SKM-1 (cell line): ENCODE measurements at regions not wholly inside any gene's neighbourhood (a gene's known extent, or its start where the extent isn't known, plus 50 kb on each side); places are given as distances from the start of the nearest gene placed in this dataset.

Source experiments
- DNase-seq: peaks from one replicate; lab custom pipeline; 2025; ENCODE audit not compliant: unreplicated experiment; lab: John Stamatoyannopoulos, UW

DNA sequence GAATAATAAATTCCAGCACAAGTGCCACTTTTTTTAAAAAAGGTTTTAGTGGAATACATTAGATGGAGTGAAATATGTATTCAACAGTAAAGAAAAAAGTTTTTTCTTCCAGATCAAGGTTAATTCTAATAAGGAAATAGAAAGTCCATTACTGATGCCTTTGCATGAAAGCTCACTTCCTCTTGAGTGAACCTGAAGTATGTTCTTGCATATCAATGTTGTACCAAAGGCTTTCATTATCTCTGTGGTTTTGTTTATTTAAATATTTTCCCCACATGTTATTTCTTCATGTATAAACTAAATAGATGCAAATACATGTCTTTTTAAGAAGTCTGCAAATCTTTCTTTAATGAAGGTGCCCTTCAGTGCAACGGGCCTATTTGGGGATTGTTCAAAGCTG, 307.9 kb downstream of the C4orf33 start:
- no peak for DNase-seq

GRCh38 chr4:129410115-129410514, 314.2 kb downstream of the C4orf33 start:
- no peak for DNase-seq

- no peak for DNase-seq
These were observed 319.1 kb downstream of the C4orf33 start for GRCh38 chr4:129415004-129415403.

DNA sequence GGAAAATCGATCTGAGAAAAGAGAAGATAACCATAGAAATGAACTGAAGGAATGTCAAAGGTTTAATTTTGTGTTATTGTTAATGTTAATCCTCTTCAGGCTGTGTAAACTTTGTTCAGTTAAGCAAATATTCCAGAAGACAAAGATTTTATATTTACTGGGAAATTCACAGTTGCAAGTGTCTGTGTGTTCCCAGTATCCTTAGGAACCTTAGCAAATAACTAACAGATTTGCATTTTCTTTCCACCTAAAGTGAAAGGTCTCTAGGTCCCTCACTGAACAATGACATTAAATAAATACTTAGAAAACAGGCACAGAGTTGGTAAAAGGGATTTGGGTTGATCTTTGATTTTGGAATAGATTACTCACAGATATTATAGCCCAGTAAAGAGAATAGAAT, 324.7 kb downstream of the C4orf33 start:
- no peak for DNase-seq

DNA sequence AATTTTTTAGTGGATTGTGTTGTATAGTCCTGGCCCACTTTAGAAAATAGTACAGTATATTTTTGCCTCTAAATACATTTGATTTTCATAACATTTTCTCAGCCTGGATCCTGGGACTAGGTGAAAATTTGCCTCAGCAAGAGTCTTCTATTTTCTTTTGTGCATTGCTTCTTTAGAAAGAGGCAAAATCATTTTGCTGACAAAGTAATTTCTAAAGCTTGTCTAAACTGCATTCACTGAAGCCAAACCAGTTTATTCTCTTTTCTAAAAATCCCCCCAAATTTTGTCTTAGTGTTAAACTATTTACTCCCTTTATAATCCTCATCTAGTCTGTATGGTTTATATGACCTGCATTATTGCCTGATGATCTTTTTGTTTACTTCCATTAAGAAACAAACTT, 326.3 kb downstream of the C4orf33 start:
- no peak for DNase-seq

DNA sequence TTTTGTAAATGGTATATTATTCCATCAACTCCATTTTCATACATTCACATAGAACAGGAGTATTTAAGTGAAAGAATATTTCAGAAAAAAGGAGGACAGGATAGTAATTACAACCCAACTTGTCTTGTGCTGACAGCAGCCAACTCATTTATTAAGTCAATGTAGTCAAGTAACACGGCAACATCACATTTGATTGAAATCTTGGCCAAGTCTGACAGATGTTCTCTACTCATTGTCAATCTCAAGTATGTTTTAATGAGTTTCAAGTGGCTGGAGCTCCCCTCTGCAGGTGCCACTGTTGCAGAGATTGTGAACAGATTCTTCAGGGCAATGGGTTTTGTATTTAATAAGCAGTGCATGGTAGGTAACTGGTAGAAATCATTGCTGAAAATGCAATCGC, 332.5 kb downstream of the C4orf33 start:
- no peak for DNase-seq

DNA sequence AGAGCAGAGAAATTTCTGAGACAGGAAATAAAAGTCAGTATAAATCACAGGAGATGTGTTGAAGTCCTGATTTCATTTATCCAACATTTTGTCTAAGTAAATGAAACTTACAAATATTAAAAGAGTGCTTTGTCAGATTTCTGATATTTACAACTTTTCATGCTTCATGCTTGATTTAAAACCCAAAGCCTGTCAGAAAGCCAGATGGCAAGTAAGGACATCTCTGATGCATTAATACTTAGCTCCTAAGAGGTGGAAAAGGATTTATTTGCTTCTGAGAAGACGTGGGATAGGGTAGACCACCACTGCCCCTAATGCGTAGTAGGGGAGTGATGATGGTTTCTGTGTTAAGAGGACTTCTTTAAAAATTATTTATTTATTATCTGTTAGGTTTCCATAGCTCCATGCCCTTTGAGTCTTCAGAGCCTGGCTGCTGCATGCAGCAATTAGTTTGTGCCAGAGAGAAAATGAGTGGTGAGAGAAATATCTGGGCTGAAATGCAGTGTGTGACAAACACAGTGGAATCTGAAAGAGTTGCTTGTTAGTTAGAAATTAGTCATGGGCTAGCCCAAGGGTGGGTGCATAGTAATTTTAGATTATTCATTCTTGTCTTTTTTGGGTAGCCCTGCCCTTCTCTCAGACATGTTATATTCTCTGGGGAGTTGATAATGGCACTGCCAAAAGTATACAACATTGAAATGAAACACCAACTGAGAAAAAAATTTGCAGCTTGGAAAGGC, 333.8 kb downstream of the C4orf33 start:
- DNase-seq, result no peak

GRCh38 chr4:129437347-129437746, 341.4 kb downstream of the C4orf33 start:
- DNase-seq, result no peak

DNA sequence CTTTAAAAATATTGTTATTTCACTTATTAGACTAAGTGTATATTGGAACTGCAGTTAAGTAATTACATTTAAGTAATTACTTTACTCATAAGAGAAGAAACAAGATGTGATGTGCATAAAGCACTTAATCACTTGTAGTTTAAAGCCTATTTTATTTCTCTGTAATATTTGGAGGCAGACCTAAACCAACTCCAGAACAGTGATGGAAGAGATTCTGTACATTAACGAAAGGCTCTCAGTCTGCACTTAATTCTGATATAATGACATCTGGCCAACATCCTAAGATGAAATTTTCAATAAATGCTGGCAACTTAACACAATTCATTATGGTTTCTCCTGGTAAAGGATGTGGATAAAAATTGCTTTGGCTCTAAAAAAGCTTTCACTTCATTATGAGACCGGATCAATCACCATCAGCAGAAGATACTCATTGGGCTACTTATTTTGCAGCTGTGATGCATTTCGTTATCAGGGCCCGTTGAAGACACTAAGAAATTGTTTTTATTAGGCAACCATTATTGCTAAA, 342.6 kb downstream of the C4orf33 start:
- no peak for DNase-seq

DNA sequence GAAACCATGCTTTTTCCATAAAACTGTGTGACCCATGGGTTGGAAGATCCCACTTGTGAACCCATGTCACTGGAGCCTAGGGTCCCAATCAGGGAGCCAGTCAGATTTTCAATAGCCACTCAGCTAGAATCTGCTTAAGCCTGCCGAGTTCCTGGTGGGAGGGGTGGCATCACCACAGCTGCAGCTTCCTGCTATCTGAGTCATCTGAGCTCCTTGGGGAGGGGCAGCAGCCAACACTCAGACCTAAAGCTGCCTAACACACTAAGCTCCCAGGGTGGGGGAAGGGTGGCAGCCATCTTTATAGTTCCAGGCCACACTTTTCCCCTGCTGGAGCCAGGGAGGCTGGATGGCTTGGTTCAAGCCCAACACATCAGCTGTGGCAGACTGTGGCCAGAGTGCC, 350.1 kb downstream of the C4orf33 start:
- DNase-seq, result no peak

GRCh38 chr4:129453524-129454200, 357.7 kb downstream of the C4orf33 start:
- no peak for DNase-seq

DNA sequence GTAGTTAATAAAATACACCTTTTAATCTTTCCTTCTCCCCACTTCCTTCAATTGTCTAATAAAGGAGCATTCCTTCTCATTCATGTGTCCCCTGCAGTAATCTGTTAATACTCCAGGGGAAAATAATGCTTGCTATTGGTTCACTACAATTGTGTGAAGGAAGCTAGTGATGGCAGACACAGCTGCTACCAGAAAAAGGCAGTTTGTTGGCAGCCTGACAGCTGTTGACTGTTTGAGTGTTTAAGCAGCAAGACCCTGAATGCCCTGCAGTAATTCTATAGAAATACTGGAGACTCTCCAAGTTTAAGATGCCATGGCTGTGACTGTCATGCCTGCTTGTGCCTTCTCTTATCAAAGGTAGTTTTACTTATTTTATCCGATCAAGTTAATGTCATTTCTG, 359.5 kb downstream of the C4orf33 start:
- no peak for DNase-seq

GRCh38 chr4:129468624-129469023, 372.7 kb downstream of the C4orf33 start:
- no peak for DNase-seq

DNA sequence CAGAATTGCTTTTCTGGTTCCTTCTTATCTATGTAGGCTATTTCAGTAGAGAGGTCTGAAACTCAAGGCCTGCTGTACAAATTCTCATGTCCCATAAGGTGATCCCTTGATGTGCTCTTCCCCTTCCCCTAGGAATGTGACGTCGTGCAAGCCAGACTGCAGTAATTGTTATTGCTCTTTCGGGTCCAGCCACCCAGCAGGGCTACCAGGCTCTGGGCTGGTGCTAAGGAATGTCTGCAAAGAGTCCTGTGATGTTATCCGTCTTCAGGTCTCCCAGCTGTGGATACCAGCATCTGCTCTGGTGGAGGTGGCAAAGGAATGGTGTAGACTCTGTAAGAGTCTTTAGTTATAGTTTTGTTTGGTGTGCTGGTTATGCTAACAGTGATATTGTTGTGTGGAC, 378.7 kb downstream of the C4orf33 start:
- DNase-seq, result no peak

- DNase-seq, result no peak
These were observed 385.2 kb downstream of the C4orf33 start for GRCh38 chr4:129481107-129481506.

DNA sequence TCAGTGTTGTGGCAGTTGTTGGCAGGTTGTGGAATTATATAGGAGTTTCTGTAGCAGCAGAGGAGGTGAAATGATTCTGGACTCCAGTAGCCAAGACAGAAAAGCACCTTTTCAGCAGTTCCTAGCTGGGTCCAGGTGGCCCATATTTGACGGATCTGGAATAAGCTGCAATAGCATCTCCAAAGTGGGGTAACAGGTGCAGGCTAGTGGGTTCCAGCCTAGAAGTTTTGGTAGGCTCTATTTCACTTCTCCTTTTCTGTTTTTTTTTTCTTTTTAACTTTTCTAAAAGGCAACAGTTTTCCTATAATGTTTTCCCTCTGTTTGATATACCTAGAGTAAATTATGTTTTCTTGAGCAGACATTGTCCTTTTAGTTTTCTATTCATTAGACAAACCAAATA, 392.5 kb downstream of the C4orf33 start:
- no peak for DNase-seq

GRCh38 chr4:129490516-129490915, 394.6 kb downstream of the C4orf33 start:
- no peak for DNase-seq

- no peak for DNase-seq
These were observed 402.7 kb downstream of the C4orf33 start for GRCh38 chr4:129498626-129499025.

GRCh38 chr4:129514852-129515251, 418.9 kb downstream of the C4orf33 start:
- DNase-seq, result no peak

- no peak for DNase-seq
These were observed 419.4 kb downstream of the C4orf33 start for GRCh38 chr4:129515356-129515755.

- DNase-seq, result no peak
These were observed 430.9 kb downstream of the C4orf33 start for GRCh38 chr4:129526812-129527211.

DNA sequence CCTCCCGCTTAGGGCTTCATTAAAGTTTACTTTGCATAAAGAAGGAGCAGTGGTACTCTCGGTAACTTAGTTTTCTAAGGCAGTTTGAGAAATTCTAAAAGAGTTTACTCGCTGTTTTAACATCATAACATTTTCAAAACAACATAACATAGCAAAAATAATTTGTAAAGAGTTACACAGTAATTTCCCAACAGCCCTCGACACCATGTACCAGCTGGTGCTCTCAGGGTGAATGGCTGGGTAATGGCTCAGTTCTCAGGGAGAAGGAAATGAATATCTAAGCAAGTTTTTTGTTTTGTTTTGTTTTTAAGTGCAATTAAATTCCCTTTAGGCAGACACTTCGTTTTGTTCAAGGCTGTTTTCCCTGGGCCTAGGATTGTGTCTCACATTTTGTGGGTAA, 435.3 kb downstream of the C4orf33 start:
- no peak for DNase-seq

DNA sequence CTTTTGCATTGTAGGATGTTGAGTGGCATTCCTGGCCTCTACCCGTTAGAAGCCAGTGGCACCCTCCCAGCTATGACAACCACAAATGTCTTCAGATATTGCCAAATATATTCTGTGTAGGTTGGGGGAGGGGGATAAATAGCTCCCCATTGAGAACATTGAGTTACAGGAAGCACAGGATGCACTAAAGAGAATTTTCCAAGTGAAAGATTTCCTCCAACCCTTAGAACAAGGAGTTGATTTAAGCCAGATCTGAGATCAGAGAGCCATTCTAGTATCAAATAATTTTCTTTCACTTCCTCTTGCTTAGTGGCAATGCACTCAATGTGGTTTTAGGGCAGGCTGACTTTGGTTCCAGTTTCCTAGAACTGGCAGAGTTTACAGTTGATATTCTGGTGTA, 436.6 kb downstream of the C4orf33 start:
- peak; percentile 40 for DNase-seq
